ENCODE measurements at regions not wholly inside any gene's neighbourhood (a gene's known extent, or its start where the extent isn't known, plus 50 kb on each side); places are given as distances from the start of the nearest gene placed in this dataset.

DNA sequence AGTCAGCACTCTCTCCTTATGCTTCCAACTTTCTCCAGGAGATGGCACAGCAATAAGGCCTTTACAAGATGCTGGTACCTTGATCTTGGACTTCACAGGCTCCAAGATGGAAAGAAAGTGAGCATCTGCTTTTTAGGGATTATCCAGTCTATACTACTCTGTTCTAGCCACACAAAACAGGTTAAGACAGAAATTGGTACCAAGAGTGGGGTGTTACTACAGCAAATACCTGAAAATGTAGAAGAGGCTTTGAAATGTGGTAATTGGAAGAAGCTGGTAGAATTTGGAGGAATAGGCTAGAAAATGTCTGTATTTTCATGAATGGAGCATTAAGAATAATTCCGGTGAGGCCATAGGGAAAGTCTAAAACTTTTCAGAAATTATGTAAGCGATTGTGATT, 484.8 kb upstream of the GRIA1 start:
- TF ChIP-seq, protein P1, sequence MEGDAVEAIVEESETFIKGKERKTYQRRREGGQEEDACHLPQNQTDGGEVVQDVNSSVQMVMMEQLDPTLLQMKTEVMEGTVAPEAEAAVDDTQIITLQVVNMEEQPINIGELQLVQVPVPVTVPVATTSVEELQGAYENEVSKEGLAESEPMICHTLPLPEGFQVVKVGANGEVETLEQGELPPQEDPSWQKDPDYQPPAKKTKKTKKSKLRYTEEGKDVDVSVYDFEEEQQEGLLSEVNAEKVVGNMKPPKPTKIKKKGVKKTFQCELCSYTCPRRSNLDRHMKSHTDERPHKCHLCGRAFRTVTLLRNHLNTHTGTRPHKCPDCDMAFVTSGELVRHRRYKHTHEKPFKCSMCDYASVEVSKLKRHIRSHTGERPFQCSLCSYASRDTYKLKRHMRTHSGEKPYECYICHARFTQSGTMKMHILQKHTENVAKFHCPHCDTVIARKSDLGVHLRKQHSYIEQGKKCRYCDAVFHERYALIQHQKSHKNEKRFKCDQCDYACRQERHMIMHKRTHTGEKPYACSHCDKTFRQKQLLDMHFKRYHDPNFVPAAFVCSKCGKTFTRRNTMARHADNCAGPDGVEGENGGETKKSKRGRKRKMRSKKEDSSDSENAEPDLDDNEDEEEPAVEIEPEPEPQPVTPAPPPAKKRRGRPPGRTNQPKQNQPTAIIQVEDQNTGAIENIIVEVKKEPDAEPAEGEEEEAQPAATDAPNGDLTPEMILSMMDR (IDR thresholded peaks at IDR 0.05), result no peak
- Histone ChIP-seq H3K9me3 (no peaks in the 10 kb centered on the region), H3K36me3 (no peaks in the 10 kb centered on the region), H3K4me3 (no peak overlapping the region), H3K4me1 (no peaks in the 10 kb centered on the region), H3K27ac (no peak overlapping the region), H3K27me3 (no peaks in the 10 kb centered on the region), H3K9ac (ENCODE audit: low read depth in 2 of 2, low read length in 2 of 2) (no peak overlapping the region)
- intact Hi-C loops (cut with DNase I), result no loop called here
- DNase-seq, result no peak

DNA sequence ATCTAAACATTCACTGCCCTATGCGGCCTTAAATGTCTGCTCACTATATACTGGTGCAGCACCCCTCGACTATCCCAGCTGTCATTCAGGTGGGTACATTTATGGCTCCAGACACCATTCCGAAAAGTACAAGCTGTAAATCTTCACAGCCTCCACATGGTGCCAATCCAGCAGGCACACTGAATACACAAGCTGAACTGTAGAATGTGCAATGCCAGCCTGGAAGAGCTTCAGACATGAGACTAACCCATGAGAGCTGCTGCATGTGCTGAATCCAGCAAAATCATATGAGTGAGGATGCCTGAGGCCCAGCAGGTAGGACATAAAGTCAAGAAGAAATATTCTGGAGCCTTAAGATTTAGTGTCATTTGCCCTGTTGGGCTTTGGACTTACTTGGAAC, 483.8 kb upstream of the GRIA1 start:
- DNase-seq, result no peak
- no peaks in the 10 kb centered on the region for H3K27me3 ChIP-seq
- TF ChIP-seq, protein P1 (IDR thresholded peaks at IDR 0.05), result no peak
- no peaks in the 10 kb centered on the region for H3K36me3 ChIP-seq
- H3K9me3 ChIP-seq, result no peaks in the 10 kb centered on the region
- no peaks in the 10 kb centered on the region for H3K4me1 ChIP-seq
- H3K9ac ChIP-seq (ENCODE audit: low read depth in 2 of 2, low read length in 2 of 2), result no peak overlapping the region
- intact Hi-C loops (cut with DNase I), result no loop called here
- no peak overlapping the region for H3K4me3 ChIP-seq
- H3K27ac ChIP-seq, result no peak overlapping the region

DNA sequence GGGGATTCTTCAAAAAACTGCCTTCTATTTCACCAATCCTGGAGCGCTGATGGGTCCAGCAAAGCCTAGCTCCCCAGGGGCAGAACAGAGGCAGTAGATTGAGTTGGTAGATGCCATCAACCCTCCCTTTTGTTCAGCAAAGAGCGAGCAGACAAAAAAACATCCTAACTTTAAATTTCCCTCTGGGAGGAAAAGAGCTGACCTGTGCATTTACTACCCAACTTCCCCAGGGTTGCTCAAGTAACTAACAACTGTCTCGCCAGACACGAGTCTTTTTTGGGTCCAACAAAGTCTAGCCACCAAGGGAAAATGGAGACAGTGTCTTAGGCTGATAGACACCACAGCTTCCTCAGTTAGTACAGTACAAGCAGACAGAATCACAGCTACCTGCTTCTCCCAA, 476.3 kb upstream of the GRIA1 start:
- Histone ChIP-seq H3K27me3 (no peaks in the 10 kb centered on the region), H3K27ac (no peak overlapping the region), H3K36me3 (no peaks in the 10 kb centered on the region), H3K9ac (ENCODE audit: low read depth in 2 of 2, low read length in 2 of 2) (no peak overlapping the region), H3K4me3 (no peak overlapping the region), H3K9me3 (peaks cover 4% of the 10 kb centered on the region), H3K4me1 (no peaks in the 10 kb centered on the region)
- DNase-seq, result no peak
- TF ChIP-seq, protein P1 (IDR thresholded peaks at IDR 0.05), result no peak
- intact Hi-C loops (cut with DNase I), result no loop called here

DNA sequence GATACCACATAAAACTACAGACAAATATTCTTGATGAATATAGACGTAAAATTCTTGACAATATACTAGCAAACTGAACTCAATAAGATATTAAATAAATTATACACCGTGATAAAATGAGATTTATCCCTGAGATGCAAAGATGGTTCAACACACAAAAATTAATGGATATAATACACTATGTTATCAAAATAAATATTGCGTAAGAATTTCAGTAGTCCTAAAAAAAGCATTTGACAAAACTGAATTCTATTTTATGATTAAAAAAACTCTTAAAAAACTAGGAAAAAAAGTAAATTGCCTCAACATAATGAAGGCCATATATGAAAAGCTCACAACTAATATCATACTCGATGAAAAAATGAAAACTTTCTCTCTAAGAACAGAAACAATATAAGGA, 472.3 kb upstream of the GRIA1 start:
- intact Hi-C loops (cut with DNase I), result no loop called here
- peaks cover 4% of the 10 kb centered on the region for H3K9me3 ChIP-seq
- H3K9ac ChIP-seq (ENCODE audit: low read depth in 2 of 2, low read length in 2 of 2), result no peak overlapping the region
- H3K4me3 ChIP-seq, result no peak overlapping the region
- no peaks in the 10 kb centered on the region for H3K36me3 ChIP-seq
- TF ChIP-seq, protein P1 (IDR thresholded peaks at IDR 0.05), result no peak
- no peaks in the 10 kb centered on the region for H3K27me3 ChIP-seq
- no peak overlapping the region for H3K27ac ChIP-seq
- no peak for DNase-seq
- no peaks in the 10 kb centered on the region for H3K4me1 ChIP-seq

DNA sequence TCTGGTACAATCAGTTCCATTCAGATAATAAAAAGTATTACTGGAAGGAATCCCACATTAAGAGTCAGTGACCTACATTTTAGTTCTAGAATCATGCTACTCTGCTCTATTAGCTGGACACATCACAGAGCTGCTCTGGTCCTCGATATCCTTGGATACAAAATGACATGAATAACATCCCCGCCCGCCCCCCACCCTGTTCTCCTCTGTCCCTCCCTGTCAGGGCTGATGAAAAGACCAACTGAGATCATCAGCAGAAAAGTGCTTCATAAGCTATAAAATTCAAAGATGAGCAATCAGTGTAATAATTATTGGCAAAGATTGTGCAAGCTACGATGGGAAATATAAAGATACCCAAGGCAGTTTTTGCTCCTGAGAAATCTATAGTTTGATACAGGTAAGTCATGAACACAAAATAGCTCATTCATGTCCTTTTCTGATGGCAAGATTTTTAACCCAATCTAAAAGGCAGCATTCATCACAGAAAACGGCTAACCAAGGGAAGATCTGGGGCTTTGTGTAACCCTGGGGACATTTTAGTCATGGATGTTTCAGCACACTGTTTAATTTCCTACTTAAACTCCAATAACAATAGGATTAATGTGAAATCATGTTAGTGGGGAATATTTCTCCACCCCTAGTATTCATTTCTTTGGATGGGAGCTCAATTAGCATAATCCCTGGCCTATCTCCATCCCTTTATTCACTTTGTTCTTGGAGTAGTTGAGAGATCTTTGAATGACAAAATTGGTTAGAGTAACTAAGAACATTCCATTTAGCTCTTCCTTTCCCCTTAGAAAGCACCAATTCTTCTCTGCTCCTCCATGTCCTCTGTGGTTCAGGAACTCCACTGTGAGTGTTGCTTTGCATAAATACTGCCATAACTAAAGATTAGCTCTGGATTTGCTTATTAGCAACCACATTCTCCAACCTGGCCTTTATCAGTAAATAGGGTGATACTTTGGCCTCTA, 459.4 kb upstream of the GRIA1 start:
- no peak for DNase-seq
- H3K27me3 ChIP-seq, result no peaks in the 10 kb centered on the region
- no peaks in the 10 kb centered on the region for H3K9me3 ChIP-seq
- no peaks in the 10 kb centered on the region for H3K4me1 ChIP-seq
- no peak overlapping the region for H3K4me3 ChIP-seq
- no peaks in the 10 kb centered on the region for H3K36me3 ChIP-seq
- intact Hi-C loops (cut with DNase I), result no loop called here
- H3K27ac ChIP-seq, result no peak overlapping the region
- TF ChIP-seq, protein P1 (IDR thresholded peaks at IDR 0.05), result no peak
- no peak overlapping the region for H3K9ac ChIP-seq (ENCODE audit: low read depth in 2 of 2, low read length in 2 of 2)

Data from colonic mucosa (tissue), 4 donors.